ENCODE measurements at regions not wholly inside any gene's neighbourhood (a gene's known extent, or its start where the extent isn't known, plus 50 kb on each side); places are given as distances from the start of the nearest gene placed in this dataset.

DNA sequence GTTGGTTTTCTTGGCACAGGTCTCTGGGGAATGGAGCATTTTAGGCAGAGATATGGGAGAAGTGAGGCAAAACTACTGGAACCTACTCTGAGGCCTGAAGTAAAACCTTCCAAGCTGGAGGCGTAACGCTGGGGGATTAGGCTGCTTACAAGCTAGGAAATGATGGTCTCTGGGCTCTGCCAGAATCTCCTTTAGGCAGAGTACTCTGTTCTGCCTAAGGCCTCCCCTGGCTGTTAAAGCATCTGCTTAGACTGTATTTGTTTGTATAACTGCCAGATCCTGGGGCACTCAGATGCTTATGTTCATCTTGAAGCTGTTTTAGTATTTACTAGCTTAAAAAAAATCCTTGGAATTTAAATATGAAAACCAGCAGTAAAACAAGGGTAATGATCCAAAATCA, 822.2 kb downstream of the RPA4 start:
- Histone ChIP-seq H3K27me3 (ENCODE audit: control insufficient read depth, extremely low read depth, insufficient read depth, low read length) (no peaks in the 10 kb centered on the region), H3K9me1 (ENCODE audit: control insufficient read depth, extremely low read depth, insufficient read depth, low read length) (no peaks in the 10 kb centered on the region), H4K20me1 (ENCODE audit: control insufficient read depth, extremely low read depth, insufficient read depth, low read length) (no peaks in the 10 kb centered on the region), H2AFZ (ENCODE audit: control insufficient read depth, low read length) (no peak overlapping the region), H3K4me1 (ENCODE audit: control insufficient read depth, extremely low read depth, insufficient read depth, low read length) (no peaks in the 10 kb centered on the region), H3K4me2 (ENCODE audit: control insufficient read depth, extremely low read depth, insufficient read depth, low read depth, low read length) (no peak overlapping the region), H3K79me2 (ENCODE audit: control insufficient read depth, insufficient read depth, low read length) (no peaks in the 10 kb centered on the region), H3K9ac (ENCODE audit: control insufficient read depth, extremely low read depth, insufficient read depth, low read length) (no peak overlapping the region), H3K9me3 (ENCODE audit: control insufficient read depth, low read depth, low read length) (no peaks in the 10 kb centered on the region), H3K27ac (ENCODE audit: control insufficient read depth, insufficient read depth, low read length) (no peak overlapping the region), H3K36me3 (ENCODE audit: control insufficient read depth in 2 of 2, extremely low read depth in 1 of 2, insufficient read depth in 2 of 2, low read length in 2 of 2) (no peaks in the 10 kb centered on the region), H3K4me3 (ENCODE audit: control insufficient read depth in 2 of 3, extremely low read depth in 1 of 3, insufficient read depth in 2 of 3, low read depth in 1 of 3, low read length in 3 of 3) (no peak overlapping the region)
- FAIRE-seq (no peak), DNase-seq (ENCODE audit: low read depth, low spot score) (no peak)
- no peak for TF ChIP-seq EZH2 (IDR thresholded peaks at IDR 0.05; ENCODE audit: low read length)
- TF ChIP-seq, protein P1, sequence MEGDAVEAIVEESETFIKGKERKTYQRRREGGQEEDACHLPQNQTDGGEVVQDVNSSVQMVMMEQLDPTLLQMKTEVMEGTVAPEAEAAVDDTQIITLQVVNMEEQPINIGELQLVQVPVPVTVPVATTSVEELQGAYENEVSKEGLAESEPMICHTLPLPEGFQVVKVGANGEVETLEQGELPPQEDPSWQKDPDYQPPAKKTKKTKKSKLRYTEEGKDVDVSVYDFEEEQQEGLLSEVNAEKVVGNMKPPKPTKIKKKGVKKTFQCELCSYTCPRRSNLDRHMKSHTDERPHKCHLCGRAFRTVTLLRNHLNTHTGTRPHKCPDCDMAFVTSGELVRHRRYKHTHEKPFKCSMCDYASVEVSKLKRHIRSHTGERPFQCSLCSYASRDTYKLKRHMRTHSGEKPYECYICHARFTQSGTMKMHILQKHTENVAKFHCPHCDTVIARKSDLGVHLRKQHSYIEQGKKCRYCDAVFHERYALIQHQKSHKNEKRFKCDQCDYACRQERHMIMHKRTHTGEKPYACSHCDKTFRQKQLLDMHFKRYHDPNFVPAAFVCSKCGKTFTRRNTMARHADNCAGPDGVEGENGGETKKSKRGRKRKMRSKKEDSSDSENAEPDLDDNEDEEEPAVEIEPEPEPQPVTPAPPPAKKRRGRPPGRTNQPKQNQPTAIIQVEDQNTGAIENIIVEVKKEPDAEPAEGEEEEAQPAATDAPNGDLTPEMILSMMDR (optimal IDR thresholded peaks at IDR 0.05 in 1 of 3, IDR thresholded peaks at IDR 0.05 in 1 of 3, conservative IDR thresholded peaks at IDR 0.05 in 1 of 3; ENCODE audit: extremely low read depth in 1 of 3, insufficient read depth in 2 of 3, low read length in 3 of 3), result no peak
- dilution Hi-C loops (cut with MboI; ENCODE audit: extremely low pct_ligation_motif_present, low sequenced_read_pairs), result no loop called here

DNA sequence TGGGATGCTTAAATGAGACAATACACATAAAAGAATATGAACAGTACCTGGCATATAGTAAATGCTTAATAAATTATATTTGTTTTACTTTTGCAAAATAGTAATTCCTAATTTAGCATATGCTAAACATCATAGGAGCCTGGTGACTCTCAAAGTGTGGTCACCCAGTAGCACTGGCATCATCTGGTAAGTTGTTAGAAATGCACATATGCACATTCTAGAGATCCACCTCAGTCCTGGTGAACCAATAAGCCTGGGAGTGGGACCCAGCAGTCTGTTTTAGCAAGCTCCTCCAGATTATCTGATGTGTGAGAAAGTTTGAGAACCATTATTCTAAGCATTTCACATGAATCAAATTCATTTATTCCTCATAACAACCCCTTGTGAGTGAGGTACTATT, 830.4 kb downstream of the RPA4 start:
- no peak overlapping the region for H3K27ac ChIP-seq (ENCODE audit: control insufficient read depth, insufficient read depth, low read length)
- no peak for TF ChIP-seq EZH2 (IDR thresholded peaks at IDR 0.05; ENCODE audit: low read length)
- TF ChIP-seq, protein P1 (optimal IDR thresholded peaks at IDR 0.05 in 1 of 3, IDR thresholded peaks at IDR 0.05 in 1 of 3, conservative IDR thresholded peaks at IDR 0.05 in 1 of 3; ENCODE audit: extremely low read depth in 1 of 3, insufficient read depth in 2 of 3, low read length in 3 of 3), result no peak
- H3K9me1 ChIP-seq (ENCODE audit: control insufficient read depth, extremely low read depth, insufficient read depth, low read length), result no peaks in the 10 kb centered on the region
- no peaks in the 10 kb centered on the region for H3K36me3 ChIP-seq (ENCODE audit: control insufficient read depth in 2 of 2, extremely low read depth in 1 of 2, insufficient read depth in 2 of 2, low read length in 2 of 2)
- H3K27me3 ChIP-seq (ENCODE audit: control insufficient read depth, extremely low read depth, insufficient read depth, low read length), result no peaks in the 10 kb centered on the region
- FAIRE-seq (no peak), DNase-seq (ENCODE audit: low read depth, low spot score) (no peak)
- dilution Hi-C loops (cut with MboI; ENCODE audit: extremely low pct_ligation_motif_present, low sequenced_read_pairs), result no loop called here
- H4K20me1 ChIP-seq (ENCODE audit: control insufficient read depth, extremely low read depth, insufficient read depth, low read length), result no peaks in the 10 kb centered on the region
- no peak overlapping the region for H3K4me3 ChIP-seq (ENCODE audit: control insufficient read depth in 2 of 3, extremely low read depth in 1 of 3, insufficient read depth in 2 of 3, low read depth in 1 of 3, low read length in 3 of 3)
- H2AFZ ChIP-seq (ENCODE audit: control insufficient read depth, low read length), result no peak overlapping the region
- no peaks in the 10 kb centered on the region for H3K9me3 ChIP-seq (ENCODE audit: control insufficient read depth, low read depth, low read length)
- no peaks in the 10 kb centered on the region for H3K4me1 ChIP-seq (ENCODE audit: control insufficient read depth, extremely low read depth, insufficient read depth, low read length)
- H3K79me2 ChIP-seq (ENCODE audit: control insufficient read depth, insufficient read depth, low read length), result no peaks in the 10 kb centered on the region
- H3K9ac ChIP-seq (ENCODE audit: control insufficient read depth, extremely low read depth, insufficient read depth, low read length), result no peak overlapping the region
- no peak overlapping the region for H3K4me2 ChIP-seq (ENCODE audit: control insufficient read depth, extremely low read depth, insufficient read depth, low read depth, low read length)

All from keratinocyte (primary cell).